Breast epithelium (tissue), 3 donors: ENCODE measurements at regions not wholly inside any gene's neighbourhood (a gene's known extent, or its start where the extent isn't known, plus 50 kb on each side); places are given as distances from the start of the nearest gene placed in this dataset.

Experiments used
- CTCF ChIP-seq, 3 donors: fragments of 450-650 bp; IDR thresholded peaks; one replicate each; pipeline ENCODE4 v1.5.1; 2016 to 2017; ENCODE audit warnings: antibody characterized with exemption in 3 of 3, mild to moderate bottlenecking in 3 of 3, moderate library complexity in 3 of 3
- POLR2A ChIP-seq: fragments of 450-650 bp; IDR thresholded peaks from one replicate; pipeline ENCODE4 v1.6.1; 2016; ENCODE audit warnings: antibody characterized with exemption, mild to moderate bottlenecking, moderate library complexity

GRCh38 chr9:129350143-129350935 is 172.3 kb upstream of the IER5L start:
- TF ChIP-seq CTCF (IDR thresholded peaks at IDR 0.05): no peak
- TF ChIP-seq POLR2A: no peak
